ENCODE measurements at regions not wholly inside any gene's neighbourhood (a gene's known extent, or its start where the extent isn't known, plus 50 kb on each side); places are given as distances from the start of the nearest gene placed in this dataset.

- TF ChIP-seq POLR2AphosphoS5 (IDR thresholded peaks at IDR 0.05) (no peak), CTCF (IDR thresholded peaks at IDR 0.05) (no peak), POLR2A (IDR thresholded peaks at IDR 0.05; ENCODE audit: low read depth) (no peak)
These were observed 1721.9 kb downstream of the OLFM4 start for GRCh38 chr13:54750521-54750920.

All from esophagus muscularis mucosa (tissue), 3 donors.